GM12878 (cell line): ENCODE measurements at regions not wholly inside any gene's neighbourhood (a gene's known extent, or its start where the extent isn't known, plus 50 kb on each side); places are given as distances from the start of the nearest gene placed in this dataset.
"Not testable (repeated sequence)": the region's sequence is repeated elsewhere in the genome, so short reads cannot be mapped to it uniquely, and the experiment has no call there.

ENCODE experiments used
- ATF2 ChIP-seq: IDR thresholded peaks from 2 replicates; pipeline ENCODE4 v1.6.1; 2012; ENCODE audit warnings: low read length, inconsistent platforms
- ATF7 ChIP-seq: fragments of 450-650 bp; IDR thresholded peaks from 2 replicates; pipeline ENCODE4 v1.6.1; 2016; ENCODE audit warnings: low read depth, mild to moderate bottlenecking
- CTCF ChIP-seq, 3 experiments: IDR thresholded peaks in 2 of 3; conservative IDR thresholded peaks in 1 of 3; 2 replicates each; pipeline ENCODE4 v1.5.1; 2011; ENCODE audit warnings: low read depth in 3 of 3, low read length in 3 of 3, mild to moderate bottlenecking in 3 of 3, control low read depth in 2 of 3, moderate library complexity in 2 of 3, inconsistent platforms in 1 of 3, mixed read lengths in 1 of 3; ENCODE audit not compliant: control insufficient read depth in 2 of 3, insufficient read depth in 1 of 3; ENCODE audit errors: extremely low read depth in 1 of 3
- HDAC6 ChIP-seq: fragments of 200-600 bp; sonication (generic); IDR thresholded peaks from one replicate; pipeline ENCODE4 v1.8.0; 2017; ENCODE audit warnings: antibody characterized with exemption; ENCODE audit not compliant: unreplicated experiment
- JUND ChIP-seq: IDR thresholded peaks from 2 replicates; pipeline ENCODE4 v1.6.1; 2012; ENCODE audit warnings: low read depth, mild to moderate bottlenecking, low read length, improper control_type of control experiment, moderate library complexity
- NFYB ChIP-seq: IDR thresholded peaks from 2 replicates; pipeline ENCODE4 v1.6.1; 2011; ENCODE audit warnings: low read depth, mild to moderate bottlenecking, low read length, improper control_type of control experiment, moderate library complexity; ENCODE audit not compliant: insufficient read depth
- POLR2A ChIP-seq: IDR thresholded peaks from 2 replicates; pipeline ENCODE4 v1.6.1; 2011; ENCODE audit warnings: low read depth, mild to moderate bottlenecking, low read length
- POLR2AphosphoS5 ChIP-seq: IDR thresholded peaks from 2 replicates; pipeline ENCODE4 v1.6.1; 2011; ENCODE audit warnings: mild to moderate bottlenecking, low read length, inconsistent platforms
- RAD21 ChIP-seq: IDR thresholded peaks from 2 replicates; pipeline ENCODE4 v1.6.1; 2011; ENCODE audit warnings: mild to moderate bottlenecking, low read depth, low read length, moderate library complexity; ENCODE audit not compliant: insufficient read depth
- RCOR1 ChIP-seq: conservative IDR thresholded peaks from 2 replicates; pipeline ENCODE4 v1.6.1; 2012; ENCODE audit warnings: low read depth, low read length, improper control_type of control experiment
- SP1 ChIP-seq: IDR thresholded peaks from one replicate; pipeline ENCODE4 v1.6.1; 2011; ENCODE audit warnings: low read depth, low read length
- ZNF274 ChIP-seq: IDR thresholded peaks from one replicate; pipeline ENCODE4 v1.8.0; 2011; ENCODE audit not compliant: insufficient read length, insufficient read depth

- not testable (repeated sequence) for TF ChIP-seq POLR2A; ATF2; ZNF274; RAD21; HDAC6; POLR2AphosphoS5; JUND; NFYB; CTCF (IDR thresholded peaks at IDR 0.05 in 2 of 3, conservative IDR thresholded peaks at IDR 0.05 in 1 of 3; ENCODE audit: control insufficient read depth in 2 of 3, extremely low read depth in 1 of 3, insufficient read depth in 1 of 3, low read depth in 3 of 3, low read length in 3 of 3); SP1; ATF7; RCOR1
These were observed 332.9 kb upstream of the ID2 start for GRCh38 chr2:8348911-8349310.
